HEK293 (cell line): ENCODE measurements at regions not wholly inside any gene's neighbourhood (a gene's known extent, or its start where the extent isn't known, plus 50 kb on each side); places are given as distances from the start of the nearest gene placed in this dataset.
"Not testable (repeated sequence)": the region's sequence is repeated elsewhere in the genome, so short reads cannot be mapped to it uniquely, and the experiment has no call there.

Source experiments
- CTCF ChIA-PET: fragments of 350-600 bp; formaldehyde crosslinking; extraction: SDS; loops from one replicate; lab custom pipeline; 2021; ENCODE audit warnings: antibody characterized with exemption; lab: Yijun Ruan, JAX
- POLR2A ChIA-PET: fragments of 300-600 bp; formaldehyde crosslinking; extraction: SDS; loops from one replicate; lab custom pipeline; 2020; ENCODE audit warnings: antibody characterized with exemption, inconsistent platforms; lab: Yijun Ruan, JAX
- H3K27ac ChIP-seq: fragments of 200-500 bp; sonication (Bioruptor generic); 2 replicates; pipeline ENCODE4 v1.5.1; 2014; ENCODE audit warnings: low read depth, low read length, control low read depth, inconsistent platforms; ENCODE audit errors: extremely low read depth
- H3K36me3 ChIP-seq, 2 experiments: fragments of 200-500 bp in 1 of 2; sonication (Bioruptor generic) in 1 of 2; 1 replicate in 1 of 2; 2 replicates in 1 of 2; pipeline ENCODE4 v1.5.1; 2014 to 2017; ENCODE audit warnings: inconsistent platforms in 2 of 2, low read length in 2 of 2; ENCODE audit not compliant: control insufficient read depth in 2 of 2, insufficient read depth in 1 of 2
- H3K4me1 ChIP-seq: fragments of 200-500 bp; sonication (Bioruptor generic); 2 replicates; pipeline ENCODE4 v1.5.1; 2014; ENCODE audit warnings: mild to moderate bottlenecking, low read length, inconsistent platforms; ENCODE audit not compliant: control insufficient read depth, insufficient read depth
- H3K4me3 ChIP-seq: 2 replicates; pipeline ENCODE4 v1.5.1; 2011; ENCODE audit warnings: low read depth, mild to moderate bottlenecking, control low read depth, low read length, moderate library complexity
- H3K9me3 ChIP-seq: fragments of 200-500 bp; sonication (Bioruptor generic); 2 replicates; pipeline ENCODE4 v1.5.1; 2014; ENCODE audit warnings: low read depth, low read length, inconsistent platforms; ENCODE audit not compliant: control insufficient read depth, insufficient read depth
- GLI4 ChIP-seq: fragments of 450-650 bp; formaldehyde crosslinking; IDR thresholded peaks from 2 replicates; pipeline ENCODE4 v1.5.1; 2016; ENCODE audit warnings: missing biosample characterization, missing genetic modification characterization
- HOXC10 ChIP-seq: sonication (generic); formaldehyde crosslinking; IDR thresholded peaks from 2 replicates; pipeline ENCODE4 v1.8.1; 2023; ENCODE audit warnings: mild to moderate bottlenecking, missing genetic modification reagents
- HOXD13 ChIP-seq: sonication (generic); formaldehyde crosslinking; IDR thresholded peaks from 2 replicates; pipeline ENCODE4 v1.8.0; 2022; ENCODE audit warnings: missing genetic modification reagents, borderline replicate concordance
- KLF8 ChIP-seq: fragments of 450-650 bp; formaldehyde crosslinking; IDR thresholded peaks from 2 replicates; pipeline ENCODE4 v1.5.1; 2016; ENCODE audit warnings: missing biosample characterization, missing genetic modification characterization
- OVOL3 ChIP-seq: fragments of 450-650 bp; formaldehyde crosslinking; IDR thresholded peaks from 2 replicates; pipeline ENCODE4 v1.5.1; 2016; ENCODE audit warnings: missing biosample characterization, missing genetic modification characterization
- SP3 ChIP-seq: fragments of 450-650 bp; formaldehyde crosslinking; IDR thresholded peaks from 2 replicates; pipeline ENCODE4 v1.5.1; 2016; ENCODE audit warnings: missing biosample characterization, missing genetic modification characterization
- ZBTB20 ChIP-seq: fragments of 450-650 bp; formaldehyde crosslinking; IDR thresholded peaks from 2 replicates; pipeline ENCODE4 v1.5.1; 2016; ENCODE audit warnings: missing biosample characterization, missing genetic modification characterization
- ZBTB44 ChIP-seq: fragments of 450-650 bp; IDR thresholded peaks from 2 replicates; pipeline ENCODE4 v1.5.1; 2018; ENCODE audit warnings: missing biosample characterization, mild to moderate bottlenecking, missing genetic modification characterization
- ZFP41 ChIP-seq: fragments of 450-650 bp; formaldehyde crosslinking; IDR thresholded peaks from 2 replicates; pipeline ENCODE4 v1.5.1; 2016; ENCODE audit warnings: missing biosample characterization, missing genetic modification characterization, borderline replicate concordance
- ZNF146 ChIP-seq: fragments of 450-650 bp; formaldehyde crosslinking; IDR thresholded peaks from 2 replicates; pipeline ENCODE4 v1.5.1; 2016; ENCODE audit warnings: missing biosample characterization, missing genetic modification characterization
- ZNF19 ChIP-seq: fragments of 450-650 bp; formaldehyde crosslinking; IDR thresholded peaks from 2 replicates; pipeline ENCODE4; 2016; ENCODE audit warnings: missing biosample characterization, missing genetic modification characterization, low read depth
- ZNF239 ChIP-seq: fragments of 450-650 bp; formaldehyde crosslinking; IDR thresholded peaks from 2 replicates; pipeline ENCODE4 v1.5.1; 2016; ENCODE audit warnings: missing biosample characterization, missing genetic modification characterization
- ZNF248 ChIP-seq: fragments of 450-650 bp; formaldehyde crosslinking; IDR thresholded peaks from 2 replicates; pipeline ENCODE4 v1.5.1; 2017; ENCODE audit warnings: missing biosample characterization, missing genetic modification characterization
- ZNF266 ChIP-seq: fragments of 450-650 bp; formaldehyde crosslinking; IDR thresholded peaks from 2 replicates; pipeline ENCODE4 v1.5.1; 2016; ENCODE audit warnings: missing biosample characterization, missing genetic modification characterization, low read depth
- ZNF549 ChIP-seq: fragments of 450-650 bp; IDR thresholded peaks from 2 replicates; pipeline ENCODE4 v1.5.1; 2018; ENCODE audit warnings: missing biosample characterization, missing genetic modification characterization, mild to moderate bottlenecking, inconsistent platforms, moderate library complexity
- ZNF596 ChIP-seq: fragments of 450-650 bp; IDR thresholded peaks from 2 replicates; pipeline ENCODE4 v1.5.0; 2018; ENCODE audit warnings: missing biosample characterization, mild to moderate bottlenecking, missing genetic modification characterization, moderate library complexity
- ZNF639 ChIP-seq: fragments of 450-650 bp; formaldehyde crosslinking; IDR thresholded peaks from 2 replicates; pipeline ENCODE4 v1.5.1; 2016; ENCODE audit warnings: missing biosample characterization, missing genetic modification characterization
- ZNF645 ChIP-seq: fragments of 450-650 bp; formaldehyde crosslinking; IDR thresholded peaks from 2 replicates; pipeline ENCODE4; 2016; ENCODE audit warnings: missing biosample characterization, missing genetic modification characterization
- ZNF677 ChIP-seq: fragments of 450-650 bp; IDR thresholded peaks from 2 replicates; pipeline ENCODE4 v1.5.0; 2018; ENCODE audit warnings: missing biosample characterization, mild to moderate bottlenecking, missing genetic modification characterization, moderate library complexity
- ZNF76 ChIP-seq: fragments of 450-650 bp; formaldehyde crosslinking; IDR thresholded peaks from 2 replicates; pipeline ENCODE4; 2016; ENCODE audit warnings: low read depth, missing biosample characterization, missing genetic modification characterization, borderline replicate concordance
- ZSCAN23 ChIP-seq: fragments of 450-650 bp; formaldehyde crosslinking; IDR thresholded peaks from 2 replicates; pipeline ENCODE4 v1.5.1; 2016; ENCODE audit warnings: missing biosample characterization, missing genetic modification characterization
- TF ChIP-seq, protein P1 (sequence below): fragments of 450-650 bp; formaldehyde crosslinking; IDR thresholded peaks from 2 replicates; pipeline ENCODE4 v1.5.1; 2016; ENCODE audit warnings: missing biosample characterization, missing genetic modification characterization
- TF ChIP-seq, protein P2 (sequence below): fragments of 450-650 bp; formaldehyde crosslinking; IDR thresholded peaks from 2 replicates; pipeline ENCODE4 v1.5.1; 2017; ENCODE audit warnings: missing biosample characterization, mild to moderate bottlenecking, missing genetic modification characterization, moderate library complexity
- TF ChIP-seq, protein P3 (sequence below): fragments of 450-650 bp; formaldehyde crosslinking; IDR thresholded peaks from 2 replicates; pipeline ENCODE4 v1.5.1; 2017; ENCODE audit warnings: missing biosample characterization, missing genetic modification characterization

GRCh38 chr11:87803748-87804147 is 371.5 kb downstream of the RAB38 start:
- H3K27ac ChIP-seq, result no peak overlapping the region
- ChIA-PET POLR2A (no interaction called here), CTCF (no interaction called here)
- H3K36me3 ChIP-seq, result no peaks in the 10 kb centered on the region
- TF ChIP-seq ZNF76 (tag by site-specific recombination) (no peak), ZNF19 (tag by site-specific recombination) (no peak), HOXC10 (CRISPR knock-in tag) (no peak), ZSCAN23 (tag by site-specific recombination) (no peak), ZNF248 (tag by site-specific recombination) (no peak), HOXD13 (no peak), ZNF239 (no peak), ZBTB44 (tag by site-specific recombination) (no peak), ZNF266 (no peak), ZNF596 (tag by site-specific recombination) (no peak), ZNF549 (tag by site-specific recombination) (no peak), ZFP41 (tag by site-specific recombination) (no peak), SP3 (no peak), ZBTB20 (tag by site-specific recombination) (no peak), OVOL3 (tag by site-specific recombination) (no peak), ZNF645 (tag by site-specific recombination) (no peak), ZNF639 (tag by site-specific recombination) (no peak)
- TF ChIP-seq, protein P1, sequence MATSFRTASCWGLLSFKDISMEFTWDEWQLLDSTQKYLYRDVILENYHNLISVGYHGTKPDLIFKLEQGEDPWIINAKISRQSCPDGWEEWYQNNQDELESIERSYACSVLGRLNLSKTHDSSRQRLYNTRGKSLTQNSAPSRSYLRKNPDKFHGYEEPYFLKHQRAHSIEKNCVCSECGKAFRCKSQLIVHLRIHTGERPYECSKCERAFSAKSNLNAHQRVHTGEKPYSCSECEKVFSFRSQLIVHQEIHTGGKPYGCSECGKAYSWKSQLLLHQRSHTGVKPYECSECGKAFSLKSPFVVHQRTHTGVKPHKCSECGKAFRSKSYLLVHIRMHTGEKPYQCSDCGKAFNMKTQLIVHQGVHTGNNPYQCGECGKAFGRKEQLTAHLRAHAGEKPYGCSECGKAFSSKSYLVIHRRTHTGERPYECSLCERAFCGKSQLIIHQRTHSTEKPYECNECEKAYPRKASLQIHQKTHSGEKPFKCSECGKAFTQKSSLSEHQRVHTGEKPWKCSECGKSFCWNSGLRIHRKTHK, result no peak
- no peaks in the 10 kb centered on the region for H3K9me3 ChIP-seq
- H3K4me3 ChIP-seq, result no peak overlapping the region
- H3K4me1 ChIP-seq, result no peaks in the 10 kb centered on the region

GRCh38 chr11:87784862-87785261 is 390.4 kb downstream of the RAB38 start:
- CTCF ChIA-PET, result not testable (repeated sequence)
- peak; percentile 55; the same call in 1 of the 2 replicates for TF ChIP-seq ZNF146
- TF ChIP-seq, all 188 proteins: peak for 1; not testable (repeated sequence) for 187
- POLR2A ChIA-PET, result not testable (repeated sequence)

GRCh38 chr11:87780068-87780413 is 395.2 kb downstream of the RAB38 start:
- ChIA-PET POLR2A (no interaction called here), CTCF (no interaction called here)
- Histone ChIP-seq H3K27ac (no peak overlapping the region), H3K36me3 (no peaks in the 10 kb centered on the region), H3K9me3 (no peaks in the 10 kb centered on the region), H3K4me1 (no peaks in the 10 kb centered on the region), H3K4me3 (no peak overlapping the region)
- TF ChIP-seq, protein P2, sequence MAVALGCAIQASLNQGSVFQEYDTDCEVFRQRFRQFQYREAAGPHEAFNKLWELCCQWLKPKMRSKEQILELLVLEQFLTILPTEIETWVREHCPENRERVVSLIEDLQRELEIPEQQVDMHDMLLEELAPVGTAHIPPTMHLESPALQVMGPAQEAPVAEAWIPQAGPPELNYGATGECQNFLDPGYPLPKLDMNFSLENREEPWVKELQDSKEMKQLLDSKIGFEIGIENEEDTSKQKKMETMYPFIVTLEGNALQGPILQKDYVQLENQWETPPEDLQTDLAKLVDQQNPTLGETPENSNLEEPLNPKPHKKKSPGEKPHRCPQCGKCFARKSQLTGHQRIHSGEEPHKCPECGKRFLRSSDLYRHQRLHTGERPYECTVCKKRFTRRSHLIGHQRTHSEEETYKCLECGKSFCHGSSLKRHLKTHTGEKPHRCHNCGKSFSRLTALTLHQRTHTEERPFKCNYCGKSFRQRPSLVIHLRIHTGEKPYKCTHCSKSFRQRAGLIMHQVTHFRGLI, result no peak
- TF ChIP-seq, protein P1, result no peak
- TF ChIP-seq, protein P3, sequence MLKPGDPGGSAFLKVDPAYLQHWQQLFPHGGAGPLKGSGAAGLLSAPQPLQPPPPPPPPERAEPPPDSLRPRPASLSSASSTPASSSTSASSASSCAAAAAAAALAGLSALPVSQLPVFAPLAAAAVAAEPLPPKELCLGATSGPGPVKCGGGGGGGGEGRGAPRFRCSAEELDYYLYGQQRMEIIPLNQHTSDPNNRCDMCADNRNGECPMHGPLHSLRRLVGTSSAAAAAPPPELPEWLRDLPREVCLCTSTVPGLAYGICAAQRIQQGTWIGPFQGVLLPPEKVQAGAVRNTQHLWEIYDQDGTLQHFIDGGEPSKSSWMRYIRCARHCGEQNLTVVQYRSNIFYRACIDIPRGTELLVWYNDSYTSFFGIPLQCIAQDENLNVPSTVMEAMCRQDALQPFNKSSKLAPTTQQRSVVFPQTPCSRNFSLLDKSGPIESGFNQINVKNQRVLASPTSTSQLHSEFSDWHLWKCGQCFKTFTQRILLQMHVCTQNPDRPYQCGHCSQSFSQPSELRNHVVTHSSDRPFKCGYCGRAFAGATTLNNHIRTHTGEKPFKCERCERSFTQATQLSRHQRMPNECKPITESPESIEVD, result no peak
- TF ChIP-seq KLF8 (no peak), ZNF677 (tag by site-specific recombination) (no peak), GLI4 (tag by site-specific recombination) (no peak)

More at GRCh38 chr11:87784862-87785261, 390.4 kb downstream of the RAB38 start:
- H3K27ac ChIP-seq, H3K4me1 ChIP-seq, H3K4me3 ChIP-seq, H3K9me3 ChIP-seq, H3K36me3 ChIP-seq: not testable (repeated sequence)
